BLaER1 (cell line): ENCODE measurements at regions not wholly inside any gene's neighbourhood (a gene's known extent, or its start where the extent isn't known, plus 50 kb on each side); places are given as distances from the start of the nearest gene placed in this dataset.

Source experiments
- H3K27ac ChIP-seq: shearing (Covaris generic); formaldehyde crosslinking; 2 replicates; pipeline ENCODE4 v1.8.1; 2022
- H3K27me3 ChIP-seq: shearing (Covaris generic); formaldehyde crosslinking; 2 replicates; pipeline ENCODE4 v1.8.1; 2022
- H3K36me3 ChIP-seq: shearing (Covaris generic); formaldehyde crosslinking; 2 replicates; pipeline ENCODE4 v1.8.1; 2022
- H3K4me1 ChIP-seq: shearing (Covaris generic); formaldehyde crosslinking; 2 replicates; pipeline ENCODE4 v1.8.1; 2022
- H3K4me2 ChIP-seq: shearing (Covaris generic); formaldehyde crosslinking; 2 replicates; pipeline ENCODE4 v1.8.1; 2022
- H3K4me3 ChIP-seq: shearing (Covaris generic); formaldehyde crosslinking; 2 replicates; pipeline ENCODE4 v1.8.1; 2022
- H3K9ac ChIP-seq: shearing (Covaris generic); formaldehyde crosslinking; 2 replicates; pipeline ENCODE4 v1.8.1; 2022
- H3K9me3 ChIP-seq: shearing (Covaris generic); formaldehyde crosslinking; 2 replicates; pipeline ENCODE4 v1.8.1; 2022
- H4K20me1 ChIP-seq: shearing (Covaris generic); formaldehyde crosslinking; 2 replicates; pipeline ENCODE4 v1.8.1; 2022
- Cebpa-rat ChIP-seq: shearing (Covaris generic); IDR thresholded peaks from 2 replicates; pipeline ENCODE4 v1.8.1; 2022

GRCh38 chr15:46110755-46111154 lies 475.9 kb downstream of the SQOR start:
- H3K27ac ChIP-seq, result no peak overlapping the region
- no peak overlapping the region for H3K4me3 ChIP-seq
- no peaks in the 10 kb centered on the region for H4K20me1 ChIP-seq
- no peaks in the 10 kb centered on the region for H3K4me1 ChIP-seq
- no peak for TF ChIP-seq Cebpa-rat
- H3K4me2 ChIP-seq, result no peak overlapping the region
- H3K9me3 ChIP-seq, result peaks cover 3% of the 10 kb centered on the region; the same call in 1 of the 2 replicates
- H3K27me3 ChIP-seq, result no peaks in the 10 kb centered on the region
- H3K9ac ChIP-seq, result no peak overlapping the region
- no peaks in the 10 kb centered on the region for H3K36me3 ChIP-seq

GRCh38 chr15:46111730-46112129 lies 476.9 kb downstream of the SQOR start:
- no peak for TF ChIP-seq Cebpa-rat
- no peak overlapping the region for H3K4me2 ChIP-seq
- peaks cover 6% of the 10 kb centered on the region for H3K9me3 ChIP-seq
- no peak overlapping the region for H3K27ac ChIP-seq
- H4K20me1 ChIP-seq, result no peaks in the 10 kb centered on the region
- H3K27me3 ChIP-seq, result no peaks in the 10 kb centered on the region
- H3K4me1 ChIP-seq, result no peaks in the 10 kb centered on the region
- H3K36me3 ChIP-seq, result no peaks in the 10 kb centered on the region
- H3K9ac ChIP-seq, result no peak overlapping the region
- no peak overlapping the region for H3K4me3 ChIP-seq

GRCh38 chr15:46117071-46117470 lies 482.2 kb downstream of the SQOR start:
- Histone ChIP-seq H3K4me3 (no peak overlapping the region), H3K27ac (no peak overlapping the region), H3K36me3 (no peaks in the 10 kb centered on the region), H3K4me2 (no peak overlapping the region), H3K9me3 (peaks cover 6% of the 10 kb centered on the region; the same call in 1 of the 2 replicates), H3K4me1 (peaks cover 7% of the 10 kb centered on the region; the same call in 1 of the 2 replicates), H3K27me3 (no peaks in the 10 kb centered on the region), H3K9ac (no peak overlapping the region), H4K20me1 (no peaks in the 10 kb centered on the region)
- no peak for TF ChIP-seq Cebpa-rat

GRCh38 chr15:46120713-46121112 lies 485.9 kb downstream of the SQOR start:
- Histone ChIP-seq H3K4me1 (peaks cover 7% of the 10 kb centered on the region; the same call in 1 of the 2 replicates), H3K36me3 (no peaks in the 10 kb centered on the region), H3K4me3 (no peak overlapping the region), H3K4me2 (peak overlapping the region; percentile 20; the same call in 1 of the 2 replicates), H3K27me3 (no peaks in the 10 kb centered on the region), H3K9me3 (peaks cover 14% of the 10 kb centered on the region), H3K9ac (no peak overlapping the region), H4K20me1 (no peaks in the 10 kb centered on the region), H3K27ac (no peak overlapping the region)
- TF ChIP-seq Cebpa-rat, result no peak

- TF ChIP-seq Cebpa-rat, result no peak
These were observed 486.6 kb downstream of the SQOR start for GRCh38 chr15:46121441-46121840.

GRCh38 chr15:46126581-46126980 lies 491.8 kb downstream of the SQOR start:
- no peaks in the 10 kb centered on the region for H3K27me3 ChIP-seq
- no peaks in the 10 kb centered on the region for H3K4me1 ChIP-seq
- H3K9me3 ChIP-seq, result peaks cover 13% of the 10 kb centered on the region
- no peak overlapping the region for H3K4me3 ChIP-seq
- no peak overlapping the region for H3K27ac ChIP-seq
- no peaks in the 10 kb centered on the region for H3K36me3 ChIP-seq
- H4K20me1 ChIP-seq, result no peaks in the 10 kb centered on the region
- TF ChIP-seq Cebpa-rat, result no peak
- H3K4me2 ChIP-seq, result no peak overlapping the region
- H3K9ac ChIP-seq, result no peak overlapping the region

More at GRCh38 chr15:46121441-46121840, 486.6 kb downstream of the SQOR start:
- Histone ChIP-seq H3K9me3 (peaks cover 14% of the 10 kb centered on the region), H3K4me1 (peaks cover 7% of the 10 kb centered on the region; the same call in 1 of the 2 replicates), H3K27ac (no peak overlapping the region), H4K20me1 (no peaks in the 10 kb centered on the region), H3K36me3 (no peaks in the 10 kb centered on the region), H3K4me3 (no peak overlapping the region), H3K4me2 (no peak overlapping the region), H3K27me3 (no peaks in the 10 kb centered on the region), H3K9ac (no peak overlapping the region)

GRCh38 chr15:46127361-46127874 lies 492.6 kb downstream of the SQOR start:
- no peak overlapping the region for H3K4me3 ChIP-seq
- H3K36me3 ChIP-seq, result no peaks in the 10 kb centered on the region
- no peak overlapping the region for H3K9ac ChIP-seq
- no peak overlapping the region for H3K4me2 ChIP-seq
- peaks cover 21% of the 10 kb centered on the region for H3K9me3 ChIP-seq
- peaks cover 7% of the 10 kb centered on the region; the same call in 1 of the 2 replicates for H3K4me1 ChIP-seq
- H4K20me1 ChIP-seq, result no peaks in the 10 kb centered on the region
- TF ChIP-seq Cebpa-rat, result no peak
- no peak overlapping the region for H3K27ac ChIP-seq
- no peaks in the 10 kb centered on the region for H3K27me3 ChIP-seq

- Histone ChIP-seq H3K4me3 (no peak overlapping the region), H3K4me1 (peaks cover 10% of the 10 kb centered on the region; the same call in 1 of the 2 replicates), H3K4me2 (no peak overlapping the region), H3K9me3 (peaks cover 16% of the 10 kb centered on the region), H3K36me3 (no peaks in the 10 kb centered on the region), H3K27me3 (no peaks in the 10 kb centered on the region), H3K27ac (no peak overlapping the region), H3K9ac (no peak overlapping the region), H4K20me1 (no peaks in the 10 kb centered on the region)
- no peak for TF ChIP-seq Cebpa-rat
These were observed 494.3 kb downstream of the SQOR start for GRCh38 chr15:46129145-46129544.

- Histone ChIP-seq H3K4me2 (peak overlapping the region; percentile 9; the same call in 1 of the 2 replicates), H3K27ac (no peak overlapping the region), H3K27me3 (no peaks in the 10 kb centered on the region), H3K9ac (no peak overlapping the region), H3K4me1 (peaks cover 10% of the 10 kb centered on the region; the same call in 1 of the 2 replicates), H4K20me1 (no peaks in the 10 kb centered on the region), H3K4me3 (no peak overlapping the region), H3K36me3 (no peaks in the 10 kb centered on the region), H3K9me3 (peaks cover 30% of the 10 kb centered on the region)
- TF ChIP-seq Cebpa-rat, result no peak
These were observed 497.0 kb downstream of the SQOR start for GRCh38 chr15:46131876-46132275.

- TF ChIP-seq Cebpa-rat, result no peak
- Histone ChIP-seq H3K4me1 (peaks cover 3% of the 10 kb centered on the region; the same call in 1 of the 2 replicates), H3K27ac (no peak overlapping the region), H3K27me3 (no peaks in the 10 kb centered on the region), H3K4me2 (no peak overlapping the region), H3K4me3 (no peak overlapping the region), H4K20me1 (no peaks in the 10 kb centered on the region), H3K36me3 (no peaks in the 10 kb centered on the region), H3K9me3 (peaks cover 17% of the 10 kb centered on the region), H3K9ac (no peak overlapping the region)
These were observed 502.6 kb downstream of the SQOR start for GRCh38 chr15:46137443-46137842.
